Neural cell (in vitro differentiated cells): ENCODE measurements at regions not wholly inside any gene's neighbourhood (a gene's known extent, or its start where the extent isn't known, plus 50 kb on each side); places are given as distances from the start of the nearest gene placed in this dataset.
A peak's percentile ranks its signal among the peaks of the same experiment; 100 is the strongest.

Experiments
- H2AFZ ChIP-seq: fragments of 200-600, 300-800 bp; sonication (generic), shearing (Covaris generic); 2 replicates; pipeline ENCODE4 v1.6.0; 2014; ENCODE audit warnings: low read depth, mild to moderate bottlenecking, antibody characterized with exemption, low read length, moderate library complexity
- H3F3A ChIP-seq: fragments of 200-600 bp; shearing (Covaris generic); 2 replicates; pipeline ENCODE4 v1.6.1; 2016; ENCODE audit warnings: mild to moderate bottlenecking, moderate library complexity, mixed read lengths, antibody characterized with exemption, low read length; ENCODE audit not compliant: insufficient read depth, poor library complexity, severe bottlenecking
- H3K27ac ChIP-seq: fragments of 200-600, 300-800 bp; sonication (generic), shearing (Covaris generic); 2 replicates; pipeline ENCODE4 v1.5.1; 2014; ENCODE audit warnings: mild to moderate bottlenecking, low read length, moderate library complexity
- H3K27me3 ChIP-seq: fragments of 300-800, 200-600 bp; sonication (generic), shearing (Covaris generic); 2 replicates; pipeline ENCODE4 v1.6.0; 2014; ENCODE audit warnings: mild to moderate bottlenecking, low read depth, low read length, moderate library complexity; ENCODE audit not compliant: insufficient read depth
- H3K36me3 ChIP-seq: fragments of 300-800, 200-600 bp; sonication (generic), shearing (Covaris generic); 2 replicates; pipeline ENCODE4 v1.5.1; 2014; ENCODE audit warnings: mild to moderate bottlenecking, antibody characterized with exemption, low read length, moderate library complexity; ENCODE audit not compliant: insufficient read depth
- H3K4me2 ChIP-seq: fragments of 300-800, 200-600 bp; sonication (generic), shearing (Covaris generic); 2 replicates; pipeline ENCODE4 v1.6.0; 2014; ENCODE audit warnings: mild to moderate bottlenecking, low read length
- H3K4me3 ChIP-seq: fragments of 300-800, 200-600 bp; sonication (generic), shearing (Covaris generic); 2 replicates; pipeline ENCODE4 v1.5.1; 2014; ENCODE audit warnings: mild to moderate bottlenecking, low read length, moderate library complexity
- H3K79me2 ChIP-seq: fragments of 200-600 bp; shearing (Covaris generic); replicated peaks from 2 replicates; pipeline ENCODE4 v1.6.0; 2014; ENCODE audit warnings: mild to moderate bottlenecking, low read length, moderate library complexity; ENCODE audit not compliant: insufficient read depth
- H3K9ac ChIP-seq: fragments of 300-800, 200-600 bp; sonication (generic), shearing (Covaris generic); 2 replicates; pipeline ENCODE4 v1.6.1; 2016; ENCODE audit warnings: mild to moderate bottlenecking, low read length, mixed read lengths
- H3K9me2 ChIP-seq: fragments of 200-600 bp; shearing (Covaris generic); 2 replicates; pipeline ENCODE4 v1.6.1; 2016; ENCODE audit warnings: mild to moderate bottlenecking, low read length, mixed read lengths; ENCODE audit not compliant: insufficient read depth
- H3K9me3 ChIP-seq: fragments of 200-600, 300-800 bp; sonication (generic), shearing (Covaris generic); 2 replicates; pipeline ENCODE4 v1.6.1; 2016; ENCODE audit warnings: mild to moderate bottlenecking, mixed run types, low read length, moderate library complexity, mixed read lengths
- H4K20me1 ChIP-seq: fragments of 200-600 bp; shearing (Covaris generic); 2 replicates; pipeline ENCODE4 v1.6.1; 2016; ENCODE audit warnings: mild to moderate bottlenecking, mixed run types; ENCODE audit not compliant: insufficient read depth
- EP300 ChIP-seq: fragments of 450-650 bp; conservative IDR thresholded peaks from 2 replicates; pipeline ENCODE4 v1.6.1; 2014; ENCODE audit warnings: antibody characterized with exemption, mild to moderate bottlenecking, moderate library complexity; ENCODE audit not compliant: poor library complexity, severe bottlenecking
- EZH2 ChIP-seq: fragments of 200-600, 300-800 bp; shearing (Covaris generic), sonication (generic); IDR thresholded peaks from 2 replicates; pipeline ENCODE4 v1.6.1; 2014; ENCODE audit warnings: antibody characterized with exemption, low read length, borderline replicate concordance, mild to moderate bottlenecking; ENCODE audit not compliant: insufficient read depth, poor library complexity, severe bottlenecking
- MXI1 ChIP-seq: fragments of 450-650 bp; conservative IDR thresholded peaks from 2 replicates; pipeline ENCODE4 v1.6.1; 2014; ENCODE audit warnings: antibody characterized with exemption, mild to moderate bottlenecking; ENCODE audit not compliant: poor library complexity, severe bottlenecking
- POLR2AphosphoS5 ChIP-seq: IDR thresholded peaks from 2 replicates; pipeline ENCODE4 v1.6.1; 2012
- RAD21 ChIP-seq: fragments of 450-650 bp; conservative IDR thresholded peaks from 2 replicates; pipeline ENCODE4 v1.6.1; 2014; ENCODE audit warnings: antibody characterized with exemption, mild to moderate bottlenecking, moderate library complexity
- SMC3 ChIP-seq: fragments of 450-650 bp; conservative IDR thresholded peaks from 2 replicates; pipeline ENCODE4 v1.6.1; 2014; ENCODE audit warnings: antibody characterized with exemption, mild to moderate bottlenecking, moderate library complexity; ENCODE audit not compliant: poor library complexity
- TAF1 ChIP-seq: IDR thresholded peaks from 2 replicates; pipeline ENCODE4 v1.6.1; 2012; ENCODE audit warnings: low read depth
- TF ChIP-seq, protein P1 (sequence below): fragments of 450-650 bp; IDR thresholded peaks from 2 replicates; pipeline ENCODE4 v1.5.1; 2014; ENCODE audit warnings: antibody characterized with exemption, mild to moderate bottlenecking, moderate library complexity; ENCODE audit not compliant: poor library complexity, severe bottlenecking
- TF ChIP-seq, protein P2 (sequence below): IDR thresholded peaks from 2 replicates; pipeline ENCODE4 v1.6.1; 2012; ENCODE audit warnings: borderline replicate concordance

DNA sequence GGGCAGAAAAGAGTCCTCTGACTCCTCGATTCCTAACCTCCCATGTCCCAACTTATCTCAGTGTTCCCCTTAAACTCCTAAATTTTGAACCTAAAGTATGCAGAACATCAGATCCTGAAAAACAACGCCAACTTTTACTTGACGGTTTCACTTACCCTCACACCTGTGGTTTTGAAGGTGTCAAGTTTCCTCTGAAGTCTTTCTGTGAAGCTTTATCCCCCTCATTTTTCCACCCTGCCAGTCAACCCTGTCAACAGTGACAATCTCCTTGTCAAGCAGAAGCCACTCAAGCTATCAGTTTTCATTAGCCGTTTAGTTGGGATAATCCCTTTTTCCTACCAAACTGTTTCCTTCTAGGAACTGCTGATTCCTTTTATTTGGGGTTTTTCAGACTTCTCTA lies 245.4 kb upstream of the PREP start:
- Histone ChIP-seq H3K79me2 (no peaks in the 10 kb centered on the region), H3K9me3 (no peaks in the 10 kb centered on the region), H3K27me3 (no peaks in the 10 kb centered on the region), H3K36me3 (no peaks in the 10 kb centered on the region), H3K27ac (no peak overlapping the region), H4K20me1 (no peaks in the 10 kb centered on the region), H3K4me3 (no peak overlapping the region), H3K9ac (no peak overlapping the region), H3K4me2 (no peak overlapping the region), H2AFZ (no peak overlapping the region), H3F3A (no peaks in the 10 kb centered on the region), H3K9me2 (no peaks in the 10 kb centered on the region)
- TF ChIP-seq POLR2AphosphoS5 = peak; percentile 34
- TF ChIP-seq EP300 = peak; percentile 75
- no peak for TF ChIP-seq TAF1

DNA sequence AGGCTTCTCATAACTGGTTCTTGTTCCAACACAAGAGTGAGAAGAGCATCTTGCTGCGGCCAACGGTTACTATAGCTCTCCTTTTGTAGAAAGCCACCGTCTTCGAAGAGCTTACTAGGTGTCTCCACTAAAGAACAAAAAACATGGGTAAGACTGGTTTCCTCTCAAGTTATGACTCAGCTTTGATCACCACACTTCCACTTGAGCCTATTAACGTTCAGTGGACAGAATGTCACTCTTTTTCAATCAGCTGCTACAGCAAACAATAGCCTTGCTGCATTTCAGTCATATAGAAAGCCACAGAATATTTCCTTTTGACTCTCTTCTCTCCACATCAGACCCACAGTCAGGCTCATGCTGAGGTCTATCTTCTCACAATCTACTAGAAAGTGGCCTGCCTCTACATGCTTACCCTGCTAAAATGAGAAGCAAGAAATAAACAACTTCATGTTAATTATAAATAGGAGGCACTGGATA lies 243.5 kb upstream of the PREP start:
- Histone ChIP-seq H3K4me2 (no peak overlapping the region), H3F3A (no peaks in the 10 kb centered on the region), H3K9me2 (no peaks in the 10 kb centered on the region), H3K27me3 (no peaks in the 10 kb centered on the region), H4K20me1 (no peaks in the 10 kb centered on the region), H3K27ac (no peak overlapping the region), H3K79me2 (no peaks in the 10 kb centered on the region), H3K9ac (no peak overlapping the region), H3K9me3 (no peaks in the 10 kb centered on the region), H3K4me3 (no peak overlapping the region), H3K36me3 (no peaks in the 10 kb centered on the region), H2AFZ (no peak overlapping the region)
- TF ChIP-seq, protein P1, sequence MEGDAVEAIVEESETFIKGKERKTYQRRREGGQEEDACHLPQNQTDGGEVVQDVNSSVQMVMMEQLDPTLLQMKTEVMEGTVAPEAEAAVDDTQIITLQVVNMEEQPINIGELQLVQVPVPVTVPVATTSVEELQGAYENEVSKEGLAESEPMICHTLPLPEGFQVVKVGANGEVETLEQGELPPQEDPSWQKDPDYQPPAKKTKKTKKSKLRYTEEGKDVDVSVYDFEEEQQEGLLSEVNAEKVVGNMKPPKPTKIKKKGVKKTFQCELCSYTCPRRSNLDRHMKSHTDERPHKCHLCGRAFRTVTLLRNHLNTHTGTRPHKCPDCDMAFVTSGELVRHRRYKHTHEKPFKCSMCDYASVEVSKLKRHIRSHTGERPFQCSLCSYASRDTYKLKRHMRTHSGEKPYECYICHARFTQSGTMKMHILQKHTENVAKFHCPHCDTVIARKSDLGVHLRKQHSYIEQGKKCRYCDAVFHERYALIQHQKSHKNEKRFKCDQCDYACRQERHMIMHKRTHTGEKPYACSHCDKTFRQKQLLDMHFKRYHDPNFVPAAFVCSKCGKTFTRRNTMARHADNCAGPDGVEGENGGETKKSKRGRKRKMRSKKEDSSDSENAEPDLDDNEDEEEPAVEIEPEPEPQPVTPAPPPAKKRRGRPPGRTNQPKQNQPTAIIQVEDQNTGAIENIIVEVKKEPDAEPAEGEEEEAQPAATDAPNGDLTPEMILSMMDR = no peak
- TF ChIP-seq POLR2AphosphoS5 (no peak), MXI1 (no peak), RAD21 (no peak)
- TF ChIP-seq, protein P2, sequence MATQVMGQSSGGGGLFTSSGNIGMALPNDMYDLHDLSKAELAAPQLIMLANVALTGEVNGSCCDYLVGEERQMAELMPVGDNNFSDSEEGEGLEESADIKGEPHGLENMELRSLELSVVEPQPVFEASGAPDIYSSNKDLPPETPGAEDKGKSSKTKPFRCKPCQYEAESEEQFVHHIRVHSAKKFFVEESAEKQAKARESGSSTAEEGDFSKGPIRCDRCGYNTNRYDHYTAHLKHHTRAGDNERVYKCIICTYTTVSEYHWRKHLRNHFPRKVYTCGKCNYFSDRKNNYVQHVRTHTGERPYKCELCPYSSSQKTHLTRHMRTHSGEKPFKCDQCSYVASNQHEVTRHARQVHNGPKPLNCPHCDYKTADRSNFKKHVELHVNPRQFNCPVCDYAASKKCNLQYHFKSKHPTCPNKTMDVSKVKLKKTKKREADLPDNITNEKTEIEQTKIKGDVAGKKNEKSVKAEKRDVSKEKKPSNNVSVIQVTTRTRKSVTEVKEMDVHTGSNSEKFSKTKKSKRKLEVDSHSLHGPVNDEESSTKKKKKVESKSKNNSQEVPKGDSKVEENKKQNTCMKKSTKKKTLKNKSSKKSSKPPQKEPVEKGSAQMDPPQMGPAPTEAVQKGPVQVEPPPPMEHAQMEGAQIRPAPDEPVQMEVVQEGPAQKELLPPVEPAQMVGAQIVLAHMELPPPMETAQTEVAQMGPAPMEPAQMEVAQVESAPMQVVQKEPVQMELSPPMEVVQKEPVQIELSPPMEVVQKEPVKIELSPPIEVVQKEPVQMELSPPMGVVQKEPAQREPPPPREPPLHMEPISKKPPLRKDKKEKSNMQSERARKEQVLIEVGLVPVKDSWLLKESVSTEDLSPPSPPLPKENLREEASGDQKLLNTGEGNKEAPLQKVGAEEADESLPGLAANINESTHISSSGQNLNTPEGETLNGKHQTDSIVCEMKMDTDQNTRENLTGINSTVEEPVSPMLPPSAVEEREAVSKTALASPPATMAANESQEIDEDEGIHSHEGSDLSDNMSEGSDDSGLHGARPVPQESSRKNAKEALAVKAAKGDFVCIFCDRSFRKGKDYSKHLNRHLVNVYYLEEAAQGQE = no peak

DNA sequence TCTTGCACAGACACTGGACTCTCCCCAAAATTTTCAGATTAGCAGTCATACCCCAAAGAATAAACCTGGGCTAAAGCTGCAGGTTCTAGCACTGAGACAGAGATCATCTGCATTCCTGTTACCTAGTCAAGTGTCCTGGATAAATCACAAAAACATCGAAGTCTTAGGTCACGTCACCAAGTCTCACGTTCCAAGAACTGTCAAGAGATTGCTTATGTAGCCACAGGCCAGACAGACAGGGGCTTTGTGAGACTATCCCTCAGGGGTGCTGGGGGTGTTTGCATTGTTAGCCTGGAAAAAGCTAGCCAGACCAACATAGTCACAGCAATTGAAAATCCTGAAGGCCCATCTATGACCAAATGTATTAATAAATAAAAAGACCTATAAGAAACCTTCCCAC lies 243.1 kb upstream of the PREP start:
- Histone ChIP-seq H3F3A (no peaks in the 10 kb centered on the region), H3K79me2 (no peaks in the 10 kb centered on the region), H4K20me1 (no peaks in the 10 kb centered on the region), H3K9me3 (no peaks in the 10 kb centered on the region), H3K27me3 (no peaks in the 10 kb centered on the region), H3K4me3 (no peak overlapping the region), H3K36me3 (no peaks in the 10 kb centered on the region), H3K4me2 (no peak overlapping the region), H3K9me2 (no peaks in the 10 kb centered on the region), H3K27ac (no peak overlapping the region), H2AFZ (no peak overlapping the region), H3K9ac (no peak overlapping the region)
- TF ChIP-seq MXI1 = no peak
- no peak for TF ChIP-seq SMC3
- TF ChIP-seq EZH2 = no peak
- no peak for TF ChIP-seq POLR2AphosphoS5
- no peak for TF ChIP-seq RAD21
- TF ChIP-seq, protein P1 = no peak
- TF ChIP-seq, protein P2 = no peak
- TF ChIP-seq EP300 = no peak
- no peak for TF ChIP-seq TAF1
